Astrocyte (in vitro differentiated cells and primary cell): ENCODE measurements at regions not wholly inside any gene's neighbourhood (a gene's known extent, or its start where the extent isn't known, plus 50 kb on each side); places are given as distances from the start of the nearest gene placed in this dataset.

Experiments used
- CTCF ChIP-seq: IDR thresholded peaks from 2 replicates; pipeline ENCODE4 v1.5.1; 2011; ENCODE audit warnings: low read depth, mild to moderate bottlenecking, inconsistent platforms, low read length, moderate library complexity; ENCODE audit not compliant: insufficient read depth
- EZH2 ChIP-seq: IDR thresholded peaks from 2 replicates; pipeline ENCODE4 v1.6.1; 2012; ENCODE audit warnings: mild to moderate bottlenecking, low read length, inconsistent platforms; ENCODE audit not compliant: insufficient read depth

- TF ChIP-seq CTCF: no peak
- no peak for TF ChIP-seq EZH2
Measured at GRCh38 chr15:68503791-68504680, 72.1 kb upstream of the ITGA11 start.
